Neuronal stem cell (in vitro differentiated cells): ENCODE measurements at regions not wholly inside any gene's neighbourhood (a gene's known extent, or its start where the extent isn't known, plus 50 kb on each side); places are given as distances from the start of the nearest gene placed in this dataset.

Source experiments
- DNase-seq: peaks from one replicate; pipeline ENCODE4 v3.0.0-alpha.2; 2013; ENCODE audit warnings: low spot score
- H2AFZ ChIP-seq: one replicate; pipeline ENCODE4 v1.6.1; 2013; ENCODE audit warnings: mild to moderate bottlenecking, low read length, inconsistent platforms
- H2AK5ac ChIP-seq: 2 replicates; pipeline ENCODE4 v1.6.1; 2013; ENCODE audit warnings: low read depth, mild to moderate bottlenecking, inconsistent platforms, low read length, moderate library complexity, mixed read lengths
- H2BK120ac ChIP-seq: 2 replicates; pipeline ENCODE4 v1.6.1; 2013; ENCODE audit warnings: low read depth, mild to moderate bottlenecking, inconsistent platforms, low read length, moderate library complexity, mixed read lengths
- H2BK12ac ChIP-seq: one replicate; pipeline ENCODE4 v1.6.1; 2013; ENCODE audit warnings: low read length, inconsistent platforms
- H2BK15ac ChIP-seq: 2 replicates; pipeline ENCODE4 v1.6.1; 2013; ENCODE audit warnings: mild to moderate bottlenecking, low read length, inconsistent platforms, mixed read lengths
- H2BK5ac ChIP-seq: one replicate; pipeline ENCODE4 v1.6.1; 2013; ENCODE audit warnings: inconsistent platforms, mild to moderate bottlenecking, low read length, moderate library complexity
- H3K14ac ChIP-seq: one replicate; pipeline ENCODE4 v1.6.1; 2013; ENCODE audit warnings: low read length, inconsistent platforms
- H3K18ac ChIP-seq: 2 replicates; pipeline ENCODE4 v1.6.1; 2013; ENCODE audit warnings: low read length, inconsistent platforms
- H3K23ac ChIP-seq: 2 replicates; pipeline ENCODE4 v1.6.1; 2013; ENCODE audit warnings: low read depth, mild to moderate bottlenecking, mixed read lengths, low read length, inconsistent platforms; ENCODE audit not compliant: poor library complexity
- H3K27ac ChIP-seq: replicated peaks from 3 replicates; pipeline ENCODE4 v1.5.1; 2013; ENCODE audit warnings: low read length, inconsistent platforms
- H3K27me3 ChIP-seq, 3 experiments: 2 replicates each; pipeline ENCODE4 v1.6.1; 2013; ENCODE audit warnings: low read length in 3 of 3, mild to moderate bottlenecking in 2 of 3, inconsistent platforms in 1 of 3, low read depth in 1 of 3, mixed read lengths in 1 of 3, moderate library complexity in 1 of 3; ENCODE audit not compliant: control insufficient read depth in 3 of 3, insufficient read depth in 3 of 3
- H3K36me3 ChIP-seq, 2 donors: replicated peaks in 1 of 2; 2 replicates each; pipeline ENCODE4 v1.6.1; 2013; ENCODE audit warnings: low read length in 2 of 2; ENCODE audit not compliant: control insufficient read depth in 2 of 2, insufficient read depth in 2 of 2
- H3K4ac ChIP-seq: 2 replicates; pipeline ENCODE4 v1.6.1; 2013; ENCODE audit warnings: inconsistent platforms, mild to moderate bottlenecking, low read length, moderate library complexity
- H3K4me1 ChIP-seq, 2 donors: 1 replicate in 1 of 2; 2 replicates in 1 of 2; pipeline ENCODE4 v1.6.1; 2013; ENCODE audit warnings: low read length in 2 of 2, low read depth in 1 of 2; ENCODE audit not compliant: control insufficient read depth in 2 of 2, insufficient read depth in 1 of 2
- H3K4me2 ChIP-seq: one replicate; pipeline ENCODE4 v1.6.1; 2013; ENCODE audit warnings: mild to moderate bottlenecking, low read length, inconsistent platforms; ENCODE audit not compliant: insufficient read depth, poor library complexity, severe bottlenecking
- H3K4me3 ChIP-seq, 2 donors: 2 replicates each; pipeline ENCODE4 v1.5.1; 2013; ENCODE audit warnings: low read length in 2 of 2, mild to moderate bottlenecking in 2 of 2, inconsistent platforms in 1 of 2, moderate library complexity in 1 of 2
- H3K79me1 ChIP-seq: one replicate; pipeline ENCODE4 v1.6.1; 2013; ENCODE audit warnings: low read depth, mild to moderate bottlenecking, inconsistent platforms, low read length, moderate library complexity
- H3K9ac ChIP-seq: one replicate; pipeline ENCODE4 v1.6.1; 2013; ENCODE audit warnings: mild to moderate bottlenecking, low read depth, low read length, inconsistent platforms; ENCODE audit not compliant: poor library complexity
- H3K9me3 ChIP-seq, 2 donors: replicated peaks in 1 of 2; 2 replicates each; pipeline versions ENCODE3 to v1.6.1; 2013; ENCODE audit warnings: low read length in 2 of 2, mild to moderate bottlenecking in 2 of 2, inconsistent platforms in 1 of 2, low read depth in 1 of 2, mixed read lengths in 1 of 2, moderate library complexity in 1 of 2; ENCODE audit not compliant: control insufficient read depth in 2 of 2, insufficient read depth in 1 of 2
- H4K8ac ChIP-seq: one replicate; pipeline ENCODE4 v1.6.1; 2013; ENCODE audit warnings: low read depth, mild to moderate bottlenecking, inconsistent platforms, low read length, moderate library complexity
- H4K91ac ChIP-seq: one replicate; pipeline ENCODE4 v1.6.1; 2013; ENCODE audit warnings: low read length, low read depth, mild to moderate bottlenecking, inconsistent platforms; ENCODE audit not compliant: poor library complexity
- WGBS, 2 donors: extraction: QIAGEN DNeasy Blood & Tissue Kit; methylation state at CpG; one replicate each; pipeline ENCODE4 v1.1.7; 2013; ENCODE audit warnings: missing lambda C conversion rate in 2 of 2, mixed read lengths in 1 of 2; ENCODE audit not compliant: insufficient read length in 2 of 2, insufficient replicate concordance in 1 of 2; ENCODE audit errors: extremely low coverage in 2 of 2; 5-methylcytosine and 5-hydroxymethylcytosine counted together

GRCh38 chr21:27024971-27025370 is 58.1 kb upstream of the ADAMTS5 start:
- H3K14ac ChIP-seq, result no peak overlapping the region
- no peak overlapping the region for H3K9ac ChIP-seq
- H4K8ac ChIP-seq, result no peak overlapping the region
- H4K91ac ChIP-seq, result no peak overlapping the region
- H3K23ac ChIP-seq, result no peak overlapping the region
- H3K4me2 ChIP-seq, result no peak overlapping the region
- WGBS, 2 donors, result no CpG with 5 or more reads among the region's 1 CpG
- H2BK5ac ChIP-seq, result no peak overlapping the region
- H3K27ac ChIP-seq, result no peak overlapping the region
- no peak overlapping the region for H2BK15ac ChIP-seq
- H3K18ac ChIP-seq, result no peak overlapping the region
- H3K4me1 ChIP-seq, result peaks cover 0 to 6% of the 10 kb centered on the region in 2 donors
- H3K9me3 ChIP-seq, result no peaks in the 10 kb centered on the region
- H2BK12ac ChIP-seq, result no peak overlapping the region
- no peaks in the 10 kb centered on the region for H3K27me3 ChIP-seq
- H3K4me3 ChIP-seq, result no peak overlapping the region
- DNase-seq, result no peak
- H3K36me3 ChIP-seq, result no peaks in the 10 kb centered on the region
- no peaks in the 10 kb centered on the region for H3K79me1 ChIP-seq
- no peak overlapping the region for H2AK5ac ChIP-seq
- no peak overlapping the region for H3K4ac ChIP-seq
- no peak overlapping the region for H2BK120ac ChIP-seq
- no peak overlapping the region for H2AFZ ChIP-seq

GRCh38 chr21:27024301-27024700 is 57.4 kb upstream of the ADAMTS5 start:
- Histone ChIP-seq H3K23ac (no peak overlapping the region), H3K9ac (no peak overlapping the region), H3K79me1 (no peaks in the 10 kb centered on the region), H3K18ac (no peak overlapping the region), H3K4ac (no peak overlapping the region), H2BK15ac (no peak overlapping the region), H4K91ac (no peak overlapping the region), H3K9me3 (no peaks in the 10 kb centered on the region), H2BK5ac (no peak overlapping the region), H2AFZ (no peak overlapping the region), H2BK120ac (no peak overlapping the region), H3K36me3 (no peaks in the 10 kb centered on the region), H3K4me1 (peaks cover 0 to 6% of the 10 kb centered on the region in 2 donors), H3K27ac (no peak overlapping the region), H3K27me3 (no peaks in the 10 kb centered on the region), H3K4me3 (no peak overlapping the region), H4K8ac (no peak overlapping the region), H2BK12ac (no peak overlapping the region), H2AK5ac (no peak overlapping the region), H3K4me2 (no peak overlapping the region), H3K14ac (no peak overlapping the region)
- no peak for DNase-seq
- no CpG with 5 or more reads among the region's 1 CpG for WGBS, 2 donors

GRCh38 chr21:27023186-27023585 is 56.3 kb upstream of the ADAMTS5 start:
- Histone ChIP-seq H3K4me3 (no peak overlapping the region), H3K36me3 (no peaks in the 10 kb centered on the region), H3K4ac (no peak overlapping the region), H3K18ac (no peak overlapping the region), H3K23ac (no peak overlapping the region), H3K4me1 (peaks cover 0 to 6% of the 10 kb centered on the region in 2 donors), H2BK120ac (no peak overlapping the region), H2BK5ac (no peak overlapping the region), H3K9me3 (no peaks in the 10 kb centered on the region), H3K9ac (no peak overlapping the region), H4K8ac (no peak overlapping the region), H2BK12ac (no peak overlapping the region), H3K79me1 (no peaks in the 10 kb centered on the region), H3K27me3 (no peaks in the 10 kb centered on the region), H3K4me2 (no peak overlapping the region), H3K27ac (no peak overlapping the region), H2AFZ (no peak overlapping the region), H3K14ac (no peak overlapping the region), H4K91ac (no peak overlapping the region), H2BK15ac (no peak overlapping the region), H2AK5ac (no peak overlapping the region)
- no CpG with 5 or more reads among the region's 4 CpGs for WGBS, 2 donors
- no peak for DNase-seq

GRCh38 chr21:27021801-27022200 is 54.9 kb upstream of the ADAMTS5 start:
- no peaks in the 10 kb centered on the region for H3K27me3 ChIP-seq
- no peaks in the 10 kb centered on the region for H3K9me3 ChIP-seq
- H3K79me1 ChIP-seq, result no peaks in the 10 kb centered on the region
- H2BK5ac ChIP-seq, result no peak overlapping the region
- H2BK120ac ChIP-seq, result no peak overlapping the region
- no peak overlapping the region for H3K4me2 ChIP-seq
- H3K9ac ChIP-seq, result no peak overlapping the region
- H2AFZ ChIP-seq, result no peak overlapping the region
- no peak for DNase-seq
- H3K36me3 ChIP-seq, result no peaks in the 10 kb centered on the region
- H2AK5ac ChIP-seq, result no peak overlapping the region
- no peak overlapping the region for H4K8ac ChIP-seq
- H3K14ac ChIP-seq, result no peak overlapping the region
- H3K27ac ChIP-seq, result no peak overlapping the region
- H2BK15ac ChIP-seq, result no peak overlapping the region
- no peak overlapping the region for H4K91ac ChIP-seq
- H2BK12ac ChIP-seq, result no peak overlapping the region
- no peak overlapping the region for H3K4me3 ChIP-seq
- H3K4me1 ChIP-seq, result peaks cover 0 to 6% of the 10 kb centered on the region in 2 donors
- WGBS, 2 donors, result no CpG with 5 or more reads among the region's 1 CpG
- no peak overlapping the region for H3K18ac ChIP-seq
- H3K23ac ChIP-seq, result no peak overlapping the region
- H3K4ac ChIP-seq, result no peak overlapping the region
